ENCODE measurements at regions not wholly inside any gene's neighbourhood (a gene's known extent, or its start where the extent isn't known, plus 50 kb on each side); places are given as distances from the start of the nearest gene placed in this dataset.
"Not testable (repeated sequence)": the region's sequence is repeated elsewhere in the genome, so short reads cannot be mapped to it uniquely, and the experiment has no call there.

- Histone ChIP-seq H3K9me3 (ENCODE audit: insufficient read depth, low read depth, low read length) (peaks cover 21% of the 10 kb centered on the region), H3K4me3 (ENCODE audit: low read length) (no peak overlapping the region), H3K4me1 (ENCODE audit: insufficient read depth, low read length) (no peaks in the 10 kb centered on the region), H3K9ac (ENCODE audit: low read depth, low read length) (no peak overlapping the region), H3K27me3 (ENCODE audit: insufficient read depth, low read length) (no peaks in the 10 kb centered on the region), H3K36me3 (ENCODE audit: insufficient read depth, low read depth, low read length) (no peaks in the 10 kb centered on the region), H3K27ac (ENCODE audit: low read length) (no peak overlapping the region)
These were observed 177.9 kb upstream of the LRP1B start for GRCh38 chr2:142308744-142309143.

GRCh38 chr2:142307616-142308115 is 176.8 kb upstream of the LRP1B start:
- Histone ChIP-seq H3K9ac (ENCODE audit: low read depth, low read length) (no peak overlapping the region), H3K4me1 (ENCODE audit: insufficient read depth, low read length) (no peaks in the 10 kb centered on the region), H3K36me3 (ENCODE audit: insufficient read depth, low read depth, low read length) (no peaks in the 10 kb centered on the region), H3K27me3 (ENCODE audit: insufficient read depth, low read length) (no peaks in the 10 kb centered on the region), H3K4me3 (ENCODE audit: low read length) (no peak overlapping the region), H3K27ac (ENCODE audit: low read length) (no peak overlapping the region), H3K9me3 (ENCODE audit: insufficient read depth, low read depth, low read length) (peaks cover 21% of the 10 kb centered on the region)

- no peak overlapping the region for H3K4me3 ChIP-seq (ENCODE audit: low read length)
- H3K9me3 ChIP-seq (ENCODE audit: insufficient read depth, low read depth, low read length), result peaks cover 21% of the 10 kb centered on the region
- H3K27me3 ChIP-seq (ENCODE audit: insufficient read depth, low read length), result no peaks in the 10 kb centered on the region
- H3K36me3 ChIP-seq (ENCODE audit: insufficient read depth, low read depth, low read length), result no peaks in the 10 kb centered on the region
- H3K9ac ChIP-seq (ENCODE audit: low read depth, low read length), result no peak overlapping the region
- no peak overlapping the region for H3K27ac ChIP-seq (ENCODE audit: low read length)
- H3K4me1 ChIP-seq (ENCODE audit: insufficient read depth, low read length), result no peaks in the 10 kb centered on the region
These were observed 176.3 kb upstream of the LRP1B start for GRCh38 chr2:142307086-142307485.

- H3K27me3 ChIP-seq (ENCODE audit: insufficient read depth, low read length), result no peaks in the 10 kb centered on the region
- no peaks in the 10 kb centered on the region for H3K4me1 ChIP-seq (ENCODE audit: insufficient read depth, low read length)
- H3K4me3 ChIP-seq (ENCODE audit: low read length), result no peak overlapping the region
- no peak overlapping the region for H3K9ac ChIP-seq (ENCODE audit: low read depth, low read length)
- H3K36me3 ChIP-seq (ENCODE audit: insufficient read depth, low read depth, low read length), result no peaks in the 10 kb centered on the region
- peaks cover 21% of the 10 kb centered on the region for H3K9me3 ChIP-seq (ENCODE audit: insufficient read depth, low read depth, low read length)
- H3K27ac ChIP-seq (ENCODE audit: low read length), result no peak overlapping the region
These were observed 175.3 kb upstream of the LRP1B start for GRCh38 chr2:142306131-142306530.

GRCh38 chr2:142300517-142300916 is 169.7 kb upstream of the LRP1B start:
- Histone ChIP-seq H3K9ac (ENCODE audit: low read depth, low read length) (no peak overlapping the region), H3K4me1 (ENCODE audit: insufficient read depth, low read length) (no peaks in the 10 kb centered on the region), H3K36me3 (ENCODE audit: insufficient read depth, low read depth, low read length) (no peaks in the 10 kb centered on the region), H3K4me3 (ENCODE audit: low read length) (no peak overlapping the region), H3K27me3 (ENCODE audit: insufficient read depth, low read length) (no peaks in the 10 kb centered on the region), H3K27ac (ENCODE audit: low read length) (no peak overlapping the region), H3K9me3 (ENCODE audit: insufficient read depth, low read depth, low read length) (no peaks in the 10 kb centered on the region)

GRCh38 chr2:142299021-142299420 is 168.2 kb upstream of the LRP1B start:
- Histone ChIP-seq H3K27me3 (ENCODE audit: insufficient read depth, low read length) (no peaks in the 10 kb centered on the region), H3K4me1 (ENCODE audit: insufficient read depth, low read length) (no peaks in the 10 kb centered on the region), H3K9me3 (ENCODE audit: insufficient read depth, low read depth, low read length) (no peaks in the 10 kb centered on the region), H3K36me3 (ENCODE audit: insufficient read depth, low read depth, low read length) (no peaks in the 10 kb centered on the region), H3K9ac (ENCODE audit: low read depth, low read length) (no peak overlapping the region), H3K4me3 (ENCODE audit: low read length) (no peak overlapping the region), H3K27ac (ENCODE audit: low read length) (no peak overlapping the region)

GRCh38 chr2:142294225-142294624 is 163.4 kb upstream of the LRP1B start:
- Histone ChIP-seq H3K9me3 (ENCODE audit: insufficient read depth, low read depth, low read length) (no peaks in the 10 kb centered on the region), H3K4me1 (ENCODE audit: insufficient read depth, low read length) (no peaks in the 10 kb centered on the region), H3K4me3 (ENCODE audit: low read length) (no peak overlapping the region), H3K27ac (ENCODE audit: low read length) (no peak overlapping the region), H3K36me3 (ENCODE audit: insufficient read depth, low read depth, low read length) (no peaks in the 10 kb centered on the region), H3K27me3 (ENCODE audit: insufficient read depth, low read length) (no peaks in the 10 kb centered on the region), H3K9ac (ENCODE audit: low read depth, low read length) (no peak overlapping the region)

- Histone ChIP-seq H3K36me3 (ENCODE audit: insufficient read depth, low read depth, low read length) (no peaks in the 10 kb centered on the region), H3K4me3 (ENCODE audit: low read length) (no peak overlapping the region), H3K9ac (ENCODE audit: low read depth, low read length) (no peak overlapping the region), H3K9me3 (ENCODE audit: insufficient read depth, low read depth, low read length) (no peaks in the 10 kb centered on the region), H3K27ac (ENCODE audit: low read length) (no peak overlapping the region), H3K27me3 (ENCODE audit: insufficient read depth, low read length) (no peaks in the 10 kb centered on the region), H3K4me1 (ENCODE audit: insufficient read depth, low read length) (no peaks in the 10 kb centered on the region)
These were observed 161.2 kb upstream of the LRP1B start for GRCh38 chr2:142291969-142292368.

GRCh38 chr2:142290931-142291330 is 160.1 kb upstream of the LRP1B start:
- Histone ChIP-seq H3K9me3 (ENCODE audit: insufficient read depth, low read depth, low read length) (no peaks in the 10 kb centered on the region), H3K9ac (ENCODE audit: low read depth, low read length) (no peak overlapping the region), H3K27ac (ENCODE audit: low read length) (no peak overlapping the region), H3K4me3 (ENCODE audit: low read length) (no peak overlapping the region), H3K36me3 (ENCODE audit: insufficient read depth, low read depth, low read length) (no peaks in the 10 kb centered on the region), H3K27me3 (ENCODE audit: insufficient read depth, low read length) (no peaks in the 10 kb centered on the region), H3K4me1 (ENCODE audit: insufficient read depth, low read length) (no peaks in the 10 kb centered on the region)

GRCh38 chr2:142286618-142287017 is 155.8 kb upstream of the LRP1B start:
- H3K9me3 ChIP-seq (ENCODE audit: insufficient read depth, low read depth, low read length), result no peaks in the 10 kb centered on the region
- no peak overlapping the region for H3K9ac ChIP-seq (ENCODE audit: low read depth, low read length)
- H3K4me3 ChIP-seq (ENCODE audit: low read length), result no peak overlapping the region
- no peaks in the 10 kb centered on the region for H3K36me3 ChIP-seq (ENCODE audit: insufficient read depth, low read depth, low read length)
- no peaks in the 10 kb centered on the region for H3K4me1 ChIP-seq (ENCODE audit: insufficient read depth, low read length)
- H3K27me3 ChIP-seq (ENCODE audit: insufficient read depth, low read length), result no peaks in the 10 kb centered on the region
- no peak overlapping the region for H3K27ac ChIP-seq (ENCODE audit: low read length)

- Histone ChIP-seq H3K9ac (ENCODE audit: low read depth, low read length) (no peak overlapping the region), H3K4me3 (ENCODE audit: low read length) (no peak overlapping the region), H3K9me3 (ENCODE audit: insufficient read depth, low read depth, low read length) (no peaks in the 10 kb centered on the region), H3K36me3 (ENCODE audit: insufficient read depth, low read depth, low read length) (no peaks in the 10 kb centered on the region), H3K27ac (ENCODE audit: low read length) (no peak overlapping the region), H3K4me1 (ENCODE audit: insufficient read depth, low read length) (no peaks in the 10 kb centered on the region), H3K27me3 (ENCODE audit: insufficient read depth, low read length) (no peaks in the 10 kb centered on the region)
These were observed 154.7 kb upstream of the LRP1B start for GRCh38 chr2:142285480-142285879.

GRCh38 chr2:142284336-142284735 is 153.5 kb upstream of the LRP1B start:
- H3K36me3 ChIP-seq (ENCODE audit: insufficient read depth, low read depth, low read length); H3K9me3 ChIP-seq (ENCODE audit: insufficient read depth, low read depth, low read length); H3K4me1 ChIP-seq (ENCODE audit: insufficient read depth, low read length); H3K9ac ChIP-seq (ENCODE audit: low read depth, low read length); H3K27me3 ChIP-seq (ENCODE audit: insufficient read depth, low read length); H3K4me3 ChIP-seq (ENCODE audit: low read length); H3K27ac ChIP-seq (ENCODE audit: low read length): not testable (repeated sequence)

- H3K27me3 ChIP-seq (ENCODE audit: insufficient read depth, low read length), result no peaks in the 10 kb centered on the region
- no peak overlapping the region for H3K4me3 ChIP-seq (ENCODE audit: low read length)
- no peaks in the 10 kb centered on the region for H3K4me1 ChIP-seq (ENCODE audit: insufficient read depth, low read length)
- H3K9me3 ChIP-seq (ENCODE audit: insufficient read depth, low read depth, low read length), result no peaks in the 10 kb centered on the region
- H3K36me3 ChIP-seq (ENCODE audit: insufficient read depth, low read depth, low read length), result no peaks in the 10 kb centered on the region
- no peak overlapping the region for H3K27ac ChIP-seq (ENCODE audit: low read length)
- no peak overlapping the region for H3K9ac ChIP-seq (ENCODE audit: low read depth, low read length)
These were observed 150.0 kb upstream of the LRP1B start for GRCh38 chr2:142280831-142281230.
